ENCODE measurements at regions not wholly inside any gene's neighbourhood (a gene's known extent, or its start where the extent isn't known, plus 50 kb on each side); places are given as distances from the start of the nearest gene placed in this dataset.

- TF ChIP-seq REST (IDR thresholded peaks at IDR 0.05; ENCODE audit: insufficient read depth in 1 of 2, low read depth in 2 of 2, low read length in 2 of 2) (no peak), FOXP2 (optimal IDR thresholded peaks at IDR 0.05; ENCODE audit: borderline replicate concordance, extremely low read depth, extremely low read length, insufficient read depth) (no peak), TAF1 (IDR thresholded peaks at IDR 0.05; ENCODE audit: borderline replicate concordance, insufficient read depth, low read length) (no peak), POLR2AphosphoS5 (IDR thresholded peaks at IDR 0.05; ENCODE audit: low read depth, low read length) (no peak), SIN3A (IDR thresholded peaks at IDR 0.05; ENCODE audit: borderline replicate concordance, insufficient read depth, low read length) (no peak)
These were observed 615.3 kb downstream of the TFAP2A start for GRCh38 chr6:9799582-9799981.

GRCh38 chr6:9796827-9797226 is 618.0 kb downstream of the TFAP2A start:
- no peak for TF ChIP-seq TAF1 (IDR thresholded peaks at IDR 0.05; ENCODE audit: borderline replicate concordance, insufficient read depth, low read length)
- TF ChIP-seq POLR2AphosphoS5 (IDR thresholded peaks at IDR 0.05; ENCODE audit: low read depth, low read length) = no peak
- no peak for TF ChIP-seq SIN3A (IDR thresholded peaks at IDR 0.05; ENCODE audit: borderline replicate concordance, insufficient read depth, low read length)
- TF ChIP-seq FOXP2 (optimal IDR thresholded peaks at IDR 0.05; ENCODE audit: borderline replicate concordance, extremely low read depth, extremely low read length, insufficient read depth) = no peak
- no peak for TF ChIP-seq REST (IDR thresholded peaks at IDR 0.05; ENCODE audit: insufficient read depth in 1 of 2, low read depth in 2 of 2, low read length in 2 of 2)

- TF ChIP-seq SIN3A (IDR thresholded peaks at IDR 0.05; ENCODE audit: borderline replicate concordance, insufficient read depth, low read length) (no peak), TAF1 (IDR thresholded peaks at IDR 0.05; ENCODE audit: borderline replicate concordance, insufficient read depth, low read length) (no peak), POLR2AphosphoS5 (IDR thresholded peaks at IDR 0.05; ENCODE audit: low read depth, low read length) (no peak), FOXP2 (optimal IDR thresholded peaks at IDR 0.05; ENCODE audit: borderline replicate concordance, extremely low read depth, extremely low read length, insufficient read depth) (no peak), REST (IDR thresholded peaks at IDR 0.05; ENCODE audit: insufficient read depth in 1 of 2, low read depth in 2 of 2, low read length in 2 of 2) (no peak)
These were observed 619.0 kb downstream of the TFAP2A start for GRCh38 chr6:9795880-9796279.

- TF ChIP-seq TAF1 (IDR thresholded peaks at IDR 0.05; ENCODE audit: borderline replicate concordance, insufficient read depth, low read length) (no peak), POLR2AphosphoS5 (IDR thresholded peaks at IDR 0.05; ENCODE audit: low read depth, low read length) (no peak), REST (IDR thresholded peaks at IDR 0.05; ENCODE audit: insufficient read depth in 1 of 2, low read depth in 2 of 2, low read length in 2 of 2) (no peak), SIN3A (IDR thresholded peaks at IDR 0.05; ENCODE audit: borderline replicate concordance, insufficient read depth, low read length) (no peak), FOXP2 (optimal IDR thresholded peaks at IDR 0.05; ENCODE audit: borderline replicate concordance, extremely low read depth, extremely low read length, insufficient read depth) (no peak)
These were observed 625.7 kb downstream of the TFAP2A start for GRCh38 chr6:9789201-9789600.

- TF ChIP-seq SIN3A (IDR thresholded peaks at IDR 0.05; ENCODE audit: borderline replicate concordance, insufficient read depth, low read length) (no peak), POLR2AphosphoS5 (IDR thresholded peaks at IDR 0.05; ENCODE audit: low read depth, low read length) (no peak), FOXP2 (optimal IDR thresholded peaks at IDR 0.05; ENCODE audit: borderline replicate concordance, extremely low read depth, extremely low read length, insufficient read depth) (no peak), REST (IDR thresholded peaks at IDR 0.05; ENCODE audit: insufficient read depth in 1 of 2, low read depth in 2 of 2, low read length in 2 of 2) (no peak), TAF1 (IDR thresholded peaks at IDR 0.05; ENCODE audit: borderline replicate concordance, insufficient read depth, low read length) (no peak)
These were observed 630.1 kb downstream of the TFAP2A start for GRCh38 chr6:9784786-9785185.

Data from PFSK-1 (cell line).